ENCODE measurements at regions not wholly inside any gene's neighbourhood (a gene's known extent, or its start where the extent isn't known, plus 50 kb on each side); places are given as distances from the start of the nearest gene placed in this dataset.

- H3K36me3 ChIP-seq, result no peaks in the 10 kb centered on the region
These were observed 136.4 kb upstream of the PMFBP1 start for GRCh38 chr16:72308396-72308795.

GRCh38 chr16:72302332-72302731 is 130.4 kb upstream of the PMFBP1 start:
- Histone ChIP-seq H3K27me3 (no peaks in the 10 kb centered on the region), H3K9me3 (no peaks in the 10 kb centered on the region), H3K36me3 (no peaks in the 10 kb centered on the region), H3K4me1 (no peaks in the 10 kb centered on the region), H3K4me3 (no peak overlapping the region), H3K27ac (no peak overlapping the region)
- TF ChIP-seq CTCF (IDR thresholded peaks at IDR 0.05), result no peak
- intact Hi-C loops (cut with DNase I; ENCODE audit: low total_unique reads), result no loop called here
- DNase-seq, result no peak

More at GRCh38 chr16:72308396-72308795, 136.4 kb upstream of the PMFBP1 start:
- H3K9me3 ChIP-seq, result no peaks in the 10 kb centered on the region
- TF ChIP-seq CTCF (IDR thresholded peaks at IDR 0.05), result no peak
- H3K4me3 ChIP-seq, result no peak overlapping the region
- H3K27ac ChIP-seq, result no peak overlapping the region
- H3K27me3 ChIP-seq, result no peaks in the 10 kb centered on the region
- no peaks in the 10 kb centered on the region for H3K4me1 ChIP-seq
- no peak for DNase-seq
- intact Hi-C loops (cut with DNase I; ENCODE audit: low total_unique reads), result no loop called here

- Histone ChIP-seq H3K27me3 (no peaks in the 10 kb centered on the region), H3K9me3 (no peaks in the 10 kb centered on the region), H3K4me1 (no peaks in the 10 kb centered on the region), H3K36me3 (no peaks in the 10 kb centered on the region), H3K27ac (no peak overlapping the region), H3K4me3 (no peak overlapping the region)
- TF ChIP-seq CTCF (IDR thresholded peaks at IDR 0.05), result no peak
- DNase-seq, result no peak
- intact Hi-C loops (cut with DNase I; ENCODE audit: low total_unique reads), result no loop called here
These were observed 129.7 kb upstream of the PMFBP1 start for GRCh38 chr16:72301523-72302236.

- Histone ChIP-seq H3K36me3 (no peaks in the 10 kb centered on the region), H3K9me3 (no peaks in the 10 kb centered on the region), H3K4me3 (no peak overlapping the region), H3K4me1 (no peaks in the 10 kb centered on the region), H3K27ac (no peak overlapping the region), H3K27me3 (no peaks in the 10 kb centered on the region)
- no peak for TF ChIP-seq CTCF (IDR thresholded peaks at IDR 0.05)
- intact Hi-C loops (cut with DNase I; ENCODE audit: low total_unique reads), result no loop called here
- DNase-seq, result no peak
These were observed 128.9 kb upstream of the PMFBP1 start for GRCh38 chr16:72300892-72301291.

- intact Hi-C loops (cut with DNase I; ENCODE audit: low total_unique reads), result no loop called here
- Histone ChIP-seq H3K36me3 (no peaks in the 10 kb centered on the region), H3K4me3 (no peak overlapping the region), H3K9me3 (no peaks in the 10 kb centered on the region), H3K27me3 (no peaks in the 10 kb centered on the region), H3K27ac (no peak overlapping the region), H3K4me1 (no peaks in the 10 kb centered on the region)
- no peak for DNase-seq
- no peak for TF ChIP-seq CTCF (IDR thresholded peaks at IDR 0.05)
These were observed 127.8 kb upstream of the PMFBP1 start for GRCh38 chr16:72299684-72300243.

Data from tibial artery (tissue), 4 donors.